K562 (cell line): ENCODE measurements at regions not wholly inside any gene's neighbourhood (a gene's known extent, or its start where the extent isn't known, plus 50 kb on each side); places are given as distances from the start of the nearest gene placed in this dataset.

ENCODE experiments used
- ATAC-seq: fragments of 200-7000 bp; cut with Tn5 transposase; 3 replicates; pipeline ENCODE4 v1.9.1; 2020; ENCODE audit warnings: moderate library complexity
- BruUV-seq: library from RNA; stranded (reverse); fragments of 400-500 nt; replicated peaks from 2 replicates; lab custom pipeline; 2021; lab: Mats Ljungman, UMichigan
- CTCF ChIA-PET: fragments of 300-600 bp; formaldehyde crosslinking; extraction: SDS; loops from one replicate; lab custom pipeline; 2021; ENCODE audit warnings: low intra/inter-chr PET ratio; lab: Yijun Ruan, JAX
- POLR2A ChIA-PET: fragments of 300-600, 350-650 bp; sonication (Branson Sonifier 250); formaldehyde crosslinking; extraction: SDS; loops from one replicate; lab custom pipeline; 2021; ENCODE audit warnings: antibody characterized with exemption, inconsistent platforms; lab: Yijun Ruan, JAX
- DNase-seq, 4 experiments: peaks; one replicate each; pipeline versions ENCODE4 v3.0.0 to v3.0.0-alpha.2; 2011 to 2018; ENCODE audit warnings: low spot score in 3 of 4, mixed read lengths in 3 of 4; ENCODE audit errors: extremely low read depth in 1 of 4
- FAIRE-seq: peaks from 2 replicates; lab custom pipeline; 2011; peaks lifted over from hg19 to GRCh38; lab: Jason Lieb, UNC
- H2AFZ ChIP-seq: 2 replicates; pipeline ENCODE4 v1.6.0; 2011; ENCODE audit warnings: low read depth, low read length, control low read depth, inconsistent platforms
- H3K27ac ChIP-seq: fragments of 200-600 bp; 3 replicates; pipeline ENCODE4 v1.8.0; 2011; ENCODE audit warnings: low read depth, mild to moderate bottlenecking, control low read depth, inconsistent platforms, low read length, moderate library complexity, mixed read lengths; ENCODE audit errors: extremely low read depth
- H3K27me3 ChIP-seq, 2 experiments: fragments of 300-600 bp in 1 of 2; 2 replicates in 1 of 2; 3 replicates in 1 of 2; pipeline versions ENCODE4 v1.6.0 to v1.8.0; 2011; ENCODE audit warnings: inconsistent platforms in 2 of 2, low read length in 2 of 2, mild to moderate bottlenecking in 1 of 2, mixed read lengths in 1 of 2, moderate library complexity in 1 of 2; ENCODE audit not compliant: control insufficient read depth in 2 of 2, insufficient read depth in 2 of 2
- H3K36me3 ChIP-seq: fragments of 300-600 bp; 3 replicates; pipeline ENCODE4 v1.8.0; 2011; ENCODE audit warnings: mild to moderate bottlenecking, low read length, inconsistent platforms; ENCODE audit not compliant: control insufficient read depth, insufficient read depth
- H3K4me1 ChIP-seq, 2 experiments: fragments of 200-600 bp in 1 of 2; replicated peaks in 1 of 2; 2 replicates in 1 of 2; 3 replicates in 1 of 2; pipeline versions ENCODE4 v1.5.1 to v1.8.0; 2011; ENCODE audit warnings: inconsistent platforms in 2 of 2, low read length in 2 of 2, mild to moderate bottlenecking in 1 of 2, mixed read lengths in 1 of 2, moderate library complexity in 1 of 2; ENCODE audit not compliant: control insufficient read depth in 2 of 2, insufficient read depth in 2 of 2
- H3K4me2 ChIP-seq: 2 replicates; pipeline ENCODE4 v1.6.1; 2011; ENCODE audit warnings: low read length, control low read depth, inconsistent platforms, mixed read lengths; ENCODE audit not compliant: insufficient read depth
- H3K4me3 ChIP-seq: fragments of 200-600 bp; sonication (generic), shearing (Covaris generic); 2 replicates; pipeline ENCODE4 v1.5.1; 2016; ENCODE audit warnings: control low read depth, inconsistent platforms
- H3K79me2 ChIP-seq: fragments of 200-600 bp; 3 replicates; pipeline ENCODE4 v1.8.0; 2011; ENCODE audit warnings: low read length, inconsistent platforms; ENCODE audit not compliant: control insufficient read depth, insufficient read depth
- H3K9ac ChIP-seq, 2 experiments: 2 replicates each; pipeline versions ENCODE4 v1.6.0 to v1.6.1; 2011; ENCODE audit warnings: low read depth in 2 of 2, low read length in 2 of 2, control low read depth in 1 of 2, inconsistent platforms in 1 of 2, mild to moderate bottlenecking in 1 of 2, mixed read lengths in 1 of 2; ENCODE audit not compliant: insufficient read depth in 1 of 2
- H3K9me1 ChIP-seq: one replicate; pipeline ENCODE4 v1.6.0; 2011; ENCODE audit warnings: inconsistent platforms, mild to moderate bottlenecking, low read length, moderate library complexity; ENCODE audit not compliant: control insufficient read depth, insufficient read depth
- H3K9me3 ChIP-seq: replicated peaks from 2 replicates; pipeline ENCODE4 v1.5.1; 2011; ENCODE audit warnings: low read depth, low read length, inconsistent platforms; ENCODE audit not compliant: control insufficient read depth, insufficient read depth
- H4K20me1 ChIP-seq: replicated peaks from 2 replicates; pipeline ENCODE4 v1.6.1; 2011; ENCODE audit warnings: low read length, inconsistent platforms, mixed read lengths; ENCODE audit not compliant: control insufficient read depth, insufficient read depth
- ATF3 ChIP-seq, 2 experiments: fragments of 450-650 bp in 1 of 2; sonication (generic) in 1 of 2; formaldehyde crosslinking in 1 of 2; IDR thresholded peaks in 1 of 2; conservative IDR thresholded peaks in 1 of 2; 2 replicates each; pipeline versions ENCODE4 v1.6.1 to v1.8.1; 2016 to 2023; ENCODE audit warnings: mild to moderate bottlenecking in 2 of 2, moderate library complexity in 2 of 2, inconsistent platforms in 1 of 2, missing genetic modification reagents in 1 of 2
- ATF7 ChIP-seq: fragments of 450-650 bp; IDR thresholded peaks from 2 replicates; pipeline ENCODE4 v1.7.1; 2014; ENCODE audit warnings: mild to moderate bottlenecking, moderate library complexity
- IRF1 ChIP-seq: sonication (generic); formaldehyde crosslinking; IDR thresholded peaks from 2 replicates; pipeline ENCODE4 v1.8.0; 2022; ENCODE audit warnings: missing genetic modification reagents, mild to moderate bottlenecking, borderline replicate concordance
- ZBTB11 ChIP-seq, 3 experiments: fragments of 200-800 bp in 1 of 3; fragments of 250-450 bp in 1 of 3; fragments of 450-650 bp in 1 of 3; sonication (Bioruptor Pico) in 1 of 3; sonication (Bioruptor generic) in 1 of 3; formaldehyde crosslinking in 1 of 3; IDR thresholded peaks; 2 replicates each; pipeline versions ENCODE4 v1.6.1 to v1.8.0; 2016 to 2022; ENCODE audit warnings: mild to moderate bottlenecking in 2 of 3, missing genetic modification characterization in 2 of 3, missing compliant biosample characterization in 1 of 3, moderate library complexity in 1 of 3
- ZNF121 ChIP-seq: sonication (generic); formaldehyde crosslinking; conservative IDR thresholded peaks from 2 replicates; pipeline ENCODE4 v1.8.0; 2022; ENCODE audit warnings: missing genetic modification reagents
- ZNF318 ChIP-seq, 2 experiments: fragments of 450-650 bp; IDR thresholded peaks; 2 replicates each; pipeline ENCODE4 v1.6.1; 2016; ENCODE audit warnings: mild to moderate bottlenecking in 2 of 2, borderline replicate concordance in 1 of 2, low read depth in 1 of 2, moderate library complexity in 1 of 2
- WGBS: fragments of 100-300 bp; shearing (Covaris generic); methylation state at CpG from one replicate; pipeline ENCODE4 v1.1.6; 2016; ENCODE audit warnings: low coverage, mixed read lengths; ENCODE audit not compliant: insufficient coverage; ENCODE audit errors: missing lambda C conversion rate; 5-methylcytosine and 5-hydroxymethylcytosine counted together
- in situ Hi-C: fragments of 300-500 bp; cut with MboI; formaldehyde crosslinking; loops from 4 replicates; pipeline ENCODE4 v1.15.0; 2018; ENCODE audit warnings: inconsistent platforms, mixed read lengths
- intact Hi-C: fragments of 100-400 bp; cut with micrococcal nuclease; formaldehyde crosslinking; loops from 2 replicates; pipeline ENCODE4 v1.14.2; 2022

DNA sequence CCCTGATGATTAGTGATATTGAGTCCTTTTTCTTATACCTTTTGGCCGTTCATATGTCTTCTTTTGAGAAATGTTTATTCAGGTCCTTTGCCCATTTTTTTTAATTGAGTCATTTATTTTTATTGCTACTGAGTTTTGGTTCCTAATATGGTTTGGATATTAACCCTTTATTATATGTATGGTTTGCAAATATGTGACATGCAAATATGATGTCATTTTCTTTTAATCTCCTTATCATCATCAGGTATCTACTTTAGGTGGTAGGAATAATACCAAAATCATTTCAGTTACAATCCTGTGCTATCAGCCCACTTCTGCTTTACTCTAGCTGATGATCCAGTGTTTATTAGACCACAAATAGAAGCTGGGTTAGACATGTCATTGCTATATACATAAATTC is 102.3 kb upstream of the TRPC7 start:
- CTCF ChIA-PET: no interaction called here
- H3K4me2 ChIP-seq: peak overlapping the region; percentile 70

More for the DNA sequence above, 102.3 kb upstream of the TRPC7 start:
- 0% methylated on average over 1 of the region's 1 CpG for WGBS
- TF ChIP-seq ZBTB11 (CRISPR knock-in tag; IDR thresholded peaks at IDR 0.05) (no peak), ATF7 (peak; percentile 33; the same call in 1 of the 2 replicates), ATF3 (IDR thresholded peaks at IDR 0.05) (peak; percentile 34; the same call in 1 of the 2 replicates), ATF3 (CRISPR knock-in tag; conservative IDR thresholded peaks at IDR 0.05) (no peak), ZNF318 (IDR thresholded peaks at IDR 0.05; ENCODE audit: borderline replicate concordance in 1 of 2, low read depth in 1 of 2) (no peak), ZNF121 (CRISPR knock-in tag) (no peak), IRF1 (CRISPR knock-in tag) (no peak)
- BruUV-seq: no TSS peak
- no peak for FAIRE-seq
- H2AFZ ChIP-seq: no peak overlapping the region
- POLR2A ChIA-PET: interaction anchor here (0.6 kb wide), 1 partner anchor 31 kb away, joined by 3 read pairs; no protein-coding TSS in a partner anchor
- H3K36me3 ChIP-seq: peaks cover 15% of the 10 kb centered on the region; the same call in 2 of the 3 replicates
- no peak for ATAC-seq
- H4K20me1 ChIP-seq: no peaks in the 10 kb centered on the region
- H3K9me1 ChIP-seq: no peaks in the 10 kb centered on the region
- in situ Hi-C loops: no loop called here
- no peak for DNase-seq
- H3K9me3 ChIP-seq: no peaks in the 10 kb centered on the region
- no peak overlapping the region for H3K27ac ChIP-seq
- intact Hi-C loops: loop anchor here (2.0 kb wide), 1 partner anchor 55 kb away; no protein-coding TSS in a partner anchor
- peaks cover 0 to 5% of the 10 kb centered on the region in 2 experiments; a peak in 2 of 5 replicates for H3K4me1 ChIP-seq
- H3K9ac ChIP-seq: peak overlapping the region in 1 of 2 experiments; percentile 76; a peak in 2 of 4 replicates
- H3K4me3 ChIP-seq: peak overlapping the region; percentile 52
- peaks cover 51% of the 10 kb centered on the region for H3K79me2 ChIP-seq
- no peaks in the 10 kb centered on the region for H3K27me3 ChIP-seq
